H9 (cell line): ENCODE measurements at regions not wholly inside any gene's neighbourhood (a gene's known extent, or its start where the extent isn't known, plus 50 kb on each side); places are given as distances from the start of the nearest gene placed in this dataset.

ENCODE experiments used
- DNase-seq: peaks from one replicate; pipeline ENCODE4 v3.0.0-alpha.2; 2017
- H2AFZ ChIP-seq: one replicate; pipeline ENCODE4 v1.6.1; 2013; ENCODE audit warnings: mild to moderate bottlenecking, low read length, control low read depth, moderate library complexity
- H2AK5ac ChIP-seq: 2 replicates; pipeline ENCODE4 v1.6.1; 2013; ENCODE audit warnings: low read length, control low read depth, mixed read lengths; ENCODE audit not compliant: insufficient read length
- H2BK120ac ChIP-seq: one replicate; pipeline ENCODE4 v1.6.1; 2013; ENCODE audit warnings: low read depth, mild to moderate bottlenecking, low read length, control low read depth, inconsistent platforms; ENCODE audit not compliant: poor library complexity, severe bottlenecking
- H2BK12ac ChIP-seq: 2 replicates; pipeline ENCODE4 v1.6.1; 2013; ENCODE audit warnings: low read length, control low read depth, mixed read lengths, low read depth; ENCODE audit not compliant: insufficient read length
- H2BK15ac ChIP-seq: 2 replicates; pipeline ENCODE4 v1.6.1; 2013; ENCODE audit warnings: low read depth, low read length, control low read depth
- H2BK20ac ChIP-seq: one replicate; pipeline ENCODE4 v1.6.1; 2013; ENCODE audit warnings: low read depth, mild to moderate bottlenecking, low read length, control low read depth, inconsistent platforms; ENCODE audit not compliant: poor library complexity, severe bottlenecking
- H2BK5ac ChIP-seq: 2 replicates; pipeline ENCODE4 v1.6.1; 2013; ENCODE audit warnings: low read length, control low read depth, mixed read lengths; ENCODE audit not compliant: insufficient read length
- H3K14ac ChIP-seq: 2 replicates; pipeline ENCODE4 v1.6.1; 2013; ENCODE audit warnings: low read length, control low read depth; ENCODE audit not compliant: insufficient read depth
- H3K18ac ChIP-seq: 2 replicates; pipeline ENCODE4 v1.6.1; 2013; ENCODE audit warnings: low read depth, mild to moderate bottlenecking, mixed read lengths, low read length, control low read depth; ENCODE audit not compliant: insufficient read length
- H3K23ac ChIP-seq: 2 replicates; pipeline ENCODE4 v1.6.1; 2013; ENCODE audit warnings: low read length, control low read depth, mixed read lengths, low read depth; ENCODE audit not compliant: insufficient read length
- H3K23me2 ChIP-seq: 2 replicates; pipeline ENCODE4 v1.6.1; 2013; ENCODE audit warnings: low read depth, mild to moderate bottlenecking, mixed read lengths, low read length, control low read depth; ENCODE audit not compliant: insufficient read length, poor library complexity, severe bottlenecking
- H3K27ac ChIP-seq: 2 replicates; pipeline ENCODE4 v1.5.1; 2013; ENCODE audit warnings: low read length, control low read depth, mixed read lengths, low read depth; ENCODE audit not compliant: insufficient read length
- H3K27me3 ChIP-seq: 2 replicates; pipeline ENCODE4 v1.6.1; 2013; ENCODE audit warnings: low read length, control low read depth, inconsistent platforms; ENCODE audit not compliant: insufficient read depth
- H3K4ac ChIP-seq: 2 replicates; pipeline ENCODE4 v1.6.1; 2013; ENCODE audit warnings: low read depth, mild to moderate bottlenecking, control low read depth, inconsistent platforms, low read length, moderate library complexity
- H3K4me1 ChIP-seq: 2 replicates; pipeline ENCODE4 v1.6.1; 2013; ENCODE audit warnings: low read length, control low read depth, inconsistent platforms; ENCODE audit not compliant: insufficient read depth
- H3K4me2 ChIP-seq: 2 replicates; pipeline ENCODE4 v1.6.1; 2013; ENCODE audit warnings: low read length, control low read depth, mixed read lengths; ENCODE audit not compliant: insufficient read length, insufficient read depth
- H3K56ac ChIP-seq: 2 replicates; pipeline ENCODE4 v1.6.1; 2013; ENCODE audit warnings: low read depth, mild to moderate bottlenecking, mixed read lengths, low read length, control low read depth; ENCODE audit not compliant: insufficient read length
- H3K79me1 ChIP-seq: 2 replicates; pipeline ENCODE4 v1.6.1; 2013; ENCODE audit warnings: low read depth, mild to moderate bottlenecking, moderate library complexity, low read length, control low read depth, inconsistent platforms; ENCODE audit not compliant: insufficient read depth, poor library complexity, severe bottlenecking
- H3K79me2 ChIP-seq: 2 replicates; pipeline ENCODE4 v1.6.1; 2013; ENCODE audit warnings: low read length, control low read depth, inconsistent platforms; ENCODE audit not compliant: insufficient read depth
- H3K9ac ChIP-seq: 2 replicates; pipeline ENCODE4 v1.6.1; 2013; ENCODE audit warnings: low read length, control low read depth, mixed read lengths; ENCODE audit not compliant: insufficient read length; ENCODE audit errors: extremely low read depth
- H3K9me3 ChIP-seq: one replicate; pipeline ENCODE4 v1.6.1; 2013; ENCODE audit warnings: low read depth, low read length, inconsistent platforms; ENCODE audit not compliant: control insufficient read depth
- H3T11ph ChIP-seq: one replicate; pipeline ENCODE4 v1.6.1; 2013; ENCODE audit warnings: mild to moderate bottlenecking, low read length, control low read depth, inconsistent platforms
- H4K20me1 ChIP-seq: one replicate; pipeline ENCODE4 v1.6.1; 2013; ENCODE audit not compliant: control insufficient read depth, insufficient read length, insufficient read depth
- H4K5ac ChIP-seq: 2 replicates; pipeline ENCODE4 v1.6.1; 2013; ENCODE audit warnings: low read depth, mild to moderate bottlenecking, mixed read lengths, low read length, control low read depth; ENCODE audit not compliant: insufficient read length
- H4K8ac ChIP-seq: replicated peaks from 2 replicates; pipeline ENCODE4 v1.6.1; 2013; ENCODE audit warnings: low read length, control low read depth, mixed read lengths, low read depth; ENCODE audit not compliant: insufficient read length
- H4K91ac ChIP-seq: 2 replicates; pipeline ENCODE4 v1.6.1; 2013; ENCODE audit warnings: low read depth, mild to moderate bottlenecking, moderate library complexity, mixed read lengths, low read length, control low read depth; ENCODE audit not compliant: insufficient read length
- H3K27ac Mint-ChIP-seq, 3 experiments: 2 replicates in 2 of 3; 3 replicates in 1 of 3; pipeline ENCODE4 v1.8.0; 2020 to 2021; ENCODE audit warnings: mixed read lengths in 3 of 3, mild to moderate bottlenecking in 1 of 3, moderate library complexity in 1 of 3
- H3K27me3 Mint-ChIP-seq: 2 replicates; pipeline ENCODE4 v1.8.0; 2021; ENCODE audit warnings: low read depth, mild to moderate bottlenecking, moderate library complexity, mixed read lengths
- H3K36me3 Mint-ChIP-seq, 3 experiments: 2 replicates in 2 of 3; 3 replicates in 1 of 3; pipeline ENCODE4 v1.8.0; 2020 to 2021; ENCODE audit warnings: low read depth in 3 of 3, mixed read lengths in 3 of 3; ENCODE audit not compliant: insufficient read depth in 1 of 3
- H3K4me1 Mint-ChIP-seq, 2 experiments: 2 replicates each; pipeline ENCODE4 v1.8.0; 2020; ENCODE audit warnings: mixed read lengths in 2 of 2
- H3K4me3 Mint-ChIP-seq, 2 experiments: 2 replicates in 1 of 2; 3 replicates in 1 of 2; pipeline ENCODE4 v1.8.0; 2020 to 2021; ENCODE audit warnings: mild to moderate bottlenecking in 2 of 2, mixed read lengths in 2 of 2, moderate library complexity in 1 of 2
- H3K9me3 Mint-ChIP-seq, 2 experiments: 2 replicates in 1 of 2; 3 replicates in 1 of 2; pipeline ENCODE4 v1.8.0; 2020; ENCODE audit warnings: mild to moderate bottlenecking in 2 of 2, mixed read lengths in 2 of 2, moderate library complexity in 1 of 2
- CTCF ChIP-seq: fragments of 200-600 bp; sonication (generic); conservative IDR thresholded peaks from 3 replicates; pipeline ENCODE4 v1.8.0; 2021; ENCODE audit warnings: antibody characterized with exemption, mild to moderate bottlenecking
- WGBS: extraction: QIAGEN DNeasy Blood & Tissue Kit; methylation state at CpG from one replicate; pipeline ENCODE4 v1.1.7; 2013; ENCODE audit warnings: missing lambda C conversion rate, low lambda C conversion rate, mixed read lengths; ENCODE audit not compliant: insufficient read length; ENCODE audit errors: extremely low coverage; 5-methylcytosine and 5-hydroxymethylcytosine counted together

DNA sequence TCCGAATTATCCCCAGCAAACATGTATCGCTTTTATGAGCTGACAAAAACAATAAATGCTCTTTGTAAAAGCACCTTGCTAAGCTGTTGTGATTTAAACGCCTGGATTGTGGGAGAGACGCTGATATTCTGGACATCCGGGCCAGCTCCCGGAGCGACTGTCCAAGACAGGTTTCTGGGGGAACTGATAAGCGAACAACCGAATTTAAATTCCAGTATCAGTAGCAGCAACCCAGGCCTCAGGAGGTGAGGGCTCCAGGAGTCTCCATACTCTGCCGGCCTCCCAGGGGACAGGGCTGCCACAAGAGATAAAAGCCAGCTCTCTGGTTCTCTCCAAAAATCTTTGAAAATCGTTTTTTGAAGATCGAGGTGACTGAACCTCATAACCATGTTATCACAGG lies 50.3 kb upstream of the VSTM2B start:
- WGBS, result no CpG with 5 or more reads among the region's 12 CpGs
- no peak overlapping the region for H2AK5ac ChIP-seq
- H3K27me3 Mint-ChIP-seq, result peaks cover 5% of the 10 kb centered on the region

More for the DNA sequence above, 50.3 kb upstream of the VSTM2B start:
- H4K91ac ChIP-seq, result no peak overlapping the region
- no peak overlapping the region for H3K9ac ChIP-seq
- no peak overlapping the region for H2BK5ac ChIP-seq
- H3K4me2 ChIP-seq, result no peak overlapping the region
- H3K23me2 ChIP-seq, result no peaks in the 10 kb centered on the region
- H4K20me1 ChIP-seq, result no peaks in the 10 kb centered on the region
- no peak overlapping the region for H3K4ac ChIP-seq
- no peaks in the 10 kb centered on the region for H3K27me3 ChIP-seq
- no peak overlapping the region for H3K18ac ChIP-seq
- H3K79me1 ChIP-seq, result no peaks in the 10 kb centered on the region
- no peak for DNase-seq
- H3K23ac ChIP-seq, result no peak overlapping the region
- H2BK120ac ChIP-seq, result no peak overlapping the region
- H3K4me1 ChIP-seq, result no peaks in the 10 kb centered on the region
- no peaks in the 10 kb centered on the region for H3K79me2 ChIP-seq
- H3K14ac ChIP-seq, result no peak overlapping the region
- Mint-ChIP-seq H3K4me1 (peaks cover 0 to 4% of the 10 kb centered on the region in 2 experiments; a peak in 2 of 4 replicates), H3K36me3 (no peaks in the 10 kb centered on the region), H3K4me3 (no peak overlapping the region), H3K9me3 (peaks cover 0 to 2% of the 10 kb centered on the region in 2 experiments; a peak in 2 of 5 replicates), H3K27ac (no peak overlapping the region; a peak in 1 of 7 replicates)
- H2BK15ac ChIP-seq, result no peak overlapping the region
- H2AFZ ChIP-seq, result no peak overlapping the region
- H2BK12ac ChIP-seq, result no peak overlapping the region
- no peak overlapping the region for H2BK20ac ChIP-seq
- no peak overlapping the region for H4K5ac ChIP-seq
- H3K27ac ChIP-seq, result no peak overlapping the region
- H3K56ac ChIP-seq, result no peak overlapping the region
- no peak overlapping the region for H3T11ph ChIP-seq
- no peak overlapping the region for H4K8ac ChIP-seq
- H3K9me3 ChIP-seq, result no peaks in the 10 kb centered on the region
- no peak for TF ChIP-seq CTCF
